ENCODE measurements at regions not wholly inside any gene's neighbourhood (a gene's known extent, or its start where the extent isn't known, plus 50 kb on each side); places are given as distances from the start of the nearest gene placed in this dataset.
"Not testable (repeated sequence)": the region's sequence is repeated elsewhere in the genome, so short reads cannot be mapped to it uniquely, and the experiment has no call there.

DNA sequence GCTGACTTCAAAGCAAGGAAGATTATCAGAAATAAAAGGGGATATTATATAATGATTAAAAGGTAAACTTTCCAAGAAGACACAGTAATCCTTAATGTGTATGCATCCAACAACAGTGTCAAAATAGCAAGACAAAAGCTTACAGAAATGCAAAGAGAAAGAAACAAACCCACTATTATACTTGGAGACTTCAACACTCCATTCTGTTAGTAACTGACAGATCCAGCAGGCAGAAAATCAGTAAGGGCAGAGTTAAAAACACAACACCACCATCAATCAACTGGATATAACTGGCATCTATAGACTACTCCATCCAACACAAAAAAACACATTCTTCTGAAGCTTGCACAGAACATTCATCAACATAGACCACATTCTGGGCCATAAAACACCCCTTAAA, 103.8 kb downstream of the OR13A1 start:
- peaks cover 0 to 2% (median 0%) of the 10 kb centered on the region in 5 donors for H3K27me3 ChIP-seq (ENCODE audit: control insufficient read depth in 5 of 5, insufficient read depth in 4 of 5, low read length in 5 of 5)
- H3K27ac ChIP-seq (ENCODE audit: low read depth, low read length), result no peak overlapping the region

DNA sequence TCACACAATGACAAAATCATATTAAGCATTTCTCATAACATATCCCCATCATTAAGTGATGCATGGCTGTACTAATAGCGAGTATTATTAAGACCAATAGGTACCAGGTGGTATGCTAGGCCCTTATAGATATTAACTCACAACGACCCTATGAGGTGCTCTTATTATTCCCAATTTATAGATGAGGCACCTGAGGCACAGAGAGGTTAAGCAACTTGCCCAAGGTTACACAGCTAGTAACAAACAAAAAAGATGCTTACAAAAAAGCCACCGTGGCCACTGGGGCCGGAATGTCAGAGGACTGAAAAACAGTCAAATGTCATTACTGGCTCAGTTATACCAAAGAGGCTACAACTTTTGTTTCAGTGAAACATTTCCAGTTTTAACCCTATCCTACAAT, 96.0 kb downstream of the OR13A1 start:
- H3K27me3 ChIP-seq (ENCODE audit: control insufficient read depth in 5 of 5, insufficient read depth in 4 of 5, low read length in 5 of 5), result peaks cover 0 to 4% (median 0%) of the 10 kb centered on the region in 5 donors
- H3K27ac ChIP-seq (ENCODE audit: low read depth, low read length), result no peak overlapping the region
- H3K36me3 ChIP-seq (ENCODE audit: control insufficient read depth in 5 of 5, insufficient read depth in 5 of 5, low read length in 5 of 5), result no peaks in the 10 kb centered on the region
- H3K4me3 ChIP-seq (ENCODE audit: low read depth in 1 of 5, low read length in 5 of 5), result no peak overlapping the region
- H3K4me1 ChIP-seq (ENCODE audit: control insufficient read depth in 5 of 5, insufficient read depth in 5 of 5, low read length in 5 of 5), result no peaks in the 10 kb centered on the region
- H3K9me3 ChIP-seq (ENCODE audit: control insufficient read depth in 5 of 5, low read length in 5 of 5), result no peaks in the 10 kb centered on the region
- no peak overlapping the region for H3K9ac ChIP-seq (ENCODE audit: low read length in 5 of 5)

More for the DNA sequence above, 103.8 kb downstream of the OR13A1 start:
- Histone ChIP-seq H3K4me1 (ENCODE audit: control insufficient read depth in 5 of 5, insufficient read depth in 5 of 5, low read length in 5 of 5) (no peaks in the 10 kb centered on the region), H3K4me3 (ENCODE audit: low read depth in 1 of 5, low read length in 5 of 5) (no peak overlapping the region), H3K9me3 (ENCODE audit: control insufficient read depth in 5 of 5, low read length in 5 of 5) (peaks cover 0 to 3% (median 0%) of the 10 kb centered on the region in 5 donors), H3K36me3 (ENCODE audit: control insufficient read depth in 5 of 5, insufficient read depth in 5 of 5, low read length in 5 of 5) (no peaks in the 10 kb centered on the region), H3K9ac (ENCODE audit: low read length in 5 of 5) (no peak overlapping the region)

DNA sequence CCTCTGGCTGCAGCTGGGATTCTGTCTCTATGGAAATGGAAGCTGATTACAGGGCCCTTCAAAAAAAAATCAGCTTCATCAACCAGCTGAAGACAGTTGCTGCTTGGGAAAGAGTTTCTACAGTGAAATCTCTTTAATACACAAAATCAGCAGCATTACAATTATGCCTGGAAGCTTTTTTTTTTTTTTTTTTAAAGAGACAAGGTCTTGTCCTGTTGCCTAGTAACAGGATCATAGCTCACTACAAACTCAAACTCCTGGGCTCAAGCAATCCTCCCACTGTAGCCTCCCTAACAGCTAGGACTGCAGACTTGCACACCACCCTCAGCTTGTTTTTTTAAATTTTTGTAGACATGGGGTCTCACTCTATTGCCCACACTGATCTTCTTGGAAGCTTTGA, 94.5 kb downstream of the OR13A1 start:
- no peak overlapping the region for H3K4me3 ChIP-seq (ENCODE audit: low read depth in 1 of 5, low read length in 5 of 5)
- no peaks in the 10 kb centered on the region for H3K9me3 ChIP-seq (ENCODE audit: control insufficient read depth in 5 of 5, low read length in 5 of 5)
- peaks cover 0 to 6% (median 3%) of the 10 kb centered on the region in 5 donors for H3K27me3 ChIP-seq (ENCODE audit: control insufficient read depth in 5 of 5, insufficient read depth in 4 of 5, low read length in 5 of 5)
- H3K27ac ChIP-seq (ENCODE audit: low read depth, low read length), result no peak overlapping the region
- H3K4me1 ChIP-seq (ENCODE audit: control insufficient read depth in 5 of 5, insufficient read depth in 5 of 5, low read length in 5 of 5), result no peaks in the 10 kb centered on the region
- H3K9ac ChIP-seq (ENCODE audit: low read length in 5 of 5), result no peak overlapping the region
- H3K36me3 ChIP-seq (ENCODE audit: control insufficient read depth in 5 of 5, insufficient read depth in 5 of 5, low read length in 5 of 5), result no peaks in the 10 kb centered on the region

DNA sequence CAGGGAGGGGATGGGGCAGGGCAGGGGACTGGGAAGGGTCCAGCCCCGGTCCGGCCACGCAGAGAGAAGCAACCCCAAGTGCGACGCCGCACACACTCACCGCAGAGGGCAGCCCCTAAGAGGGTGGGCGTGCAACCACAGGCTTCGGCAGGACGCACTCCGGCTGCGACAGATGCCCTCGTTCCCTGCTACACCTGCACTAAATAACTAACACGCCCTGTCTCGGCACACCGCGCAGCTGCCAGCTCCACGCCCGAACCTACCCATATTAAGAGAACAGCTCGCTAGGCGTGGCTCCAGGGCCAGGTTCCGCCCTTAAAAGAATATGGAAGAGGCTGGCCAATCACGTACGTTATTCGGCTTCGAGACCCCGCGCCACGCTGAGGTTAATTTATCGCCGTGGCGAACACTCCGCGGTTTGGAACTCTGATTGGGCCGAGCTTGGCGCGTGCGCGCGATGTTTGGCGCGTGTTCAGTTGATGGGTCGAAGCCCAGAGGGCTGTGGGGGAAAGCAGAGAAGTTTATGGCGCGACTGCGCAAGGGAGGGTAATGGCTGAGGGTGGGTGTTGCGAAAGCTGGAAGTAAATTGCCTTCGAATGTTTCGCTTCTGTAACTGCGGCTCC, 91.1 kb downstream of the OR13A1 start:
- no peaks in the 10 kb centered on the region for H3K9me3 ChIP-seq (ENCODE audit: control insufficient read depth in 5 of 5, low read length in 5 of 5)

DNA sequence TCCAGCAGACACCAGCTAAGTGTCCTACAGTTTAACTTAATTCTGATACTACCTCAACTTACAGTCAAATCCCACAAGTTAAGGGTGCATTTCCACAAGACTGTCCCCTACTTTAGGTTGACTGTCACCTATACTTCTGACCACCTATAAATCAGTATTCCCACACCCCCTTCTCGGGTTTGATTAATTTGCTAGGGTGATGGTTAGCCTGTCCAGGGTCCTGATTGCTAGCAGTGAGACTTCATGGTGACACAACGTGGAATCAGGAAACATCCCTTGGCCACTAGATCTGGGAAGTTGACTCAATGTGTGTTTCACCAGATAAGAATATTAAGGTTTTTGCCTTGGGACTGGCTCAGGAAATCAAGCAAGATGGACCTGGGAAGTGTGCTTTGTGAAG, 88.4 kb downstream of the OR13A1 start:
- no peak overlapping the region for H3K9ac ChIP-seq (ENCODE audit: low read length in 5 of 5)
- no peak overlapping the region for H3K27ac ChIP-seq (ENCODE audit: low read depth, low read length)
- peaks cover 0 to 10% (median 3%) of the 10 kb centered on the region in 5 donors for H3K27me3 ChIP-seq (ENCODE audit: control insufficient read depth in 5 of 5, insufficient read depth in 4 of 5, low read length in 5 of 5)
- H3K9me3 ChIP-seq (ENCODE audit: control insufficient read depth in 5 of 5, low read length in 5 of 5), result peaks cover 0 to 10% (median 5%) of the 10 kb centered on the region in 5 donors
- H3K4me1 ChIP-seq (ENCODE audit: control insufficient read depth in 5 of 5, insufficient read depth in 5 of 5, low read length in 5 of 5), result no peaks in the 10 kb centered on the region
- H3K4me3 ChIP-seq (ENCODE audit: low read depth in 1 of 5, low read length in 5 of 5), result no peak overlapping the region
- H3K36me3 ChIP-seq (ENCODE audit: control insufficient read depth in 5 of 5, insufficient read depth in 5 of 5, low read length in 5 of 5), result no peaks in the 10 kb centered on the region

More for the DNA sequence above, 91.1 kb downstream of the OR13A1 start:
- no peak overlapping the region for H3K9ac ChIP-seq (ENCODE audit: low read length in 5 of 5)
- H3K4me1 ChIP-seq (ENCODE audit: control insufficient read depth in 5 of 5, insufficient read depth in 5 of 5, low read length in 5 of 5), result no peaks in the 10 kb centered on the region
- H3K27ac ChIP-seq (ENCODE audit: low read depth, low read length), result no peak overlapping the region
- H3K27me3 ChIP-seq (ENCODE audit: control insufficient read depth in 5 of 5, insufficient read depth in 4 of 5, low read length in 5 of 5), result peaks cover 0 to 10% (median 3%) of the 10 kb centered on the region in 5 donors
- peak overlapping the region in 1 of 5 donors; percentile 9 for H3K4me3 ChIP-seq (ENCODE audit: low read depth in 1 of 5, low read length in 5 of 5)
- no peaks in the 10 kb centered on the region for H3K36me3 ChIP-seq (ENCODE audit: control insufficient read depth in 5 of 5, insufficient read depth in 5 of 5, low read length in 5 of 5)

DNA sequence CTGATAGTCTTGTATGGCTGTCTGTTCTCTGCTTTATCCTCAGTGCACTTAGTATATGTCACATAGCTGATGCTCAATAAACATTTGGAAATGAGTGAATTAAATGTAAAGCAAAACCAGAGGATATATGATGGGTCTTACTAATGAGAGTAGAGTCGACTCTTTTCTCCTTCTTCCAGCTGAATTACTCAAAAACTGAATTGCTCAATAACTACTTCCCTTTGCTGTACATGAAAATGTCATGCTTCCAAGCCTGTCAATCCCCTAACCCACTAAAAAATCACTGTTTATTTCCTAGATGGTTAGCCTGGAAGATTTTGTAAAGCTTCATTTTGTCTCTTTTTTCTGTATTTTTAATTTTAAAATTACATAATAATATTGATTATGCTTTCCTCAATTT, 88.0 kb downstream of the OR13A1 start:
- peaks cover 0 to 10% (median 5%) of the 10 kb centered on the region in 5 donors for H3K9me3 ChIP-seq (ENCODE audit: control insufficient read depth in 5 of 5, low read length in 5 of 5)
- H3K36me3 ChIP-seq (ENCODE audit: control insufficient read depth in 5 of 5, insufficient read depth in 5 of 5, low read length in 5 of 5), result no peaks in the 10 kb centered on the region
- peaks cover 0 to 10% (median 3%) of the 10 kb centered on the region in 5 donors for H3K27me3 ChIP-seq (ENCODE audit: control insufficient read depth in 5 of 5, insufficient read depth in 4 of 5, low read length in 5 of 5)
- H3K27ac ChIP-seq (ENCODE audit: low read depth, low read length), result no peak overlapping the region
- H3K4me3 ChIP-seq (ENCODE audit: low read depth in 1 of 5, low read length in 5 of 5), result no peak overlapping the region
- H3K4me1 ChIP-seq (ENCODE audit: control insufficient read depth in 5 of 5, insufficient read depth in 5 of 5, low read length in 5 of 5), result no peaks in the 10 kb centered on the region
- no peak overlapping the region for H3K9ac ChIP-seq (ENCODE audit: low read length in 5 of 5)

DNA sequence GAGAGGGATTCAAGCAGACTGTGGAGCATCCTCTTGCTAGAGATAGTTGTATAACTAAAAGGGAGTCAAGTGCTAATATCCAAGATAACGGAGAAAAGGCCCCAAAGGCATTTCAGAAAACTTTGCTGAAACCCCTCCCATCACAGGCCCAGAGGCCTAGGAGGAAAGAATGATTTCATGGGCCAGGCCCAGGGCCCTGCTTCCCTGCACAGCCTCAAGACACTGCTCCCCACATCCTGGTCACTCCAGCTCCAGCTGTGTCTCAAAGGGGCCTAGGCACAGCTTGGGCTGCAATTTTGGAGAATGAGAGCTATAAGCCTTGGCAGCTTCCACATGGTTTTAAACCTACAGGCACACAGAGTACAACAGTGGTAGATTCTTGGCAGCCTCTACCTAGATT, 85.6 kb downstream of the OR13A1 start:
- no peak overlapping the region for H3K27ac ChIP-seq (ENCODE audit: low read depth, low read length)
- peaks cover 0 to 6% (median 0%) of the 10 kb centered on the region in 5 donors for H3K27me3 ChIP-seq (ENCODE audit: control insufficient read depth in 5 of 5, insufficient read depth in 4 of 5, low read length in 5 of 5)
- H3K36me3 ChIP-seq (ENCODE audit: control insufficient read depth in 5 of 5, insufficient read depth in 5 of 5, low read length in 5 of 5), result no peaks in the 10 kb centered on the region
- no peak overlapping the region for H3K9ac ChIP-seq (ENCODE audit: low read length in 5 of 5)
- H3K4me1 ChIP-seq (ENCODE audit: control insufficient read depth in 5 of 5, insufficient read depth in 5 of 5, low read length in 5 of 5), result no peaks in the 10 kb centered on the region
- H3K9me3 ChIP-seq (ENCODE audit: control insufficient read depth in 5 of 5, low read length in 5 of 5), result peaks cover 0 to 10% (median 5%) of the 10 kb centered on the region in 5 donors
- H3K4me3 ChIP-seq (ENCODE audit: low read depth in 1 of 5, low read length in 5 of 5), result no peak overlapping the region

DNA sequence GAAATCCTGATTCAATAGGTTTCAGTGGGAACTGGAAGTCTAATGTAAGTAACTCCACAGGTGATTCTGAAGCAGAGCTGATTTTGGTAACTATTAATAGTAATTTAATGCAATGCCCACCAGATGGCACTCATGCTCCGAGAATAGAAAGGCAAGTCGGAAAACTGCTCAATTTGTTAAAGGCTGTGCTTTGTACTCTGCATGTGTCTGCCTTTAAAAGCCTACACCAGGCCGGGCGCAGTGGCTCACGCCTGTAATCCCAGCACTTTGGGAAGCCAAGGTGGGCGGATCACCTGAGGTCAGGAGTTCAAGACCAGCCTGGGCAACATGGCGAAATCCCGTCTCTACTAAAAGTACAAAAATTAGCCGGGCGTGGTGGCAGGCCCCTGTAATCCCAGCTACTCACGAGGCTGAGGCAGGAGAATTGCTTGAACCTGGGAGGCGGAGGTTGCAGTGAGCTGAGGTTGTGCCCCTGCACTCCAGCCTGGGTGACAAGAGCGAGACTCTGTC, 80.1 kb downstream of the OR13A1 start:
- not testable (repeated sequence) for H3K4me3 ChIP-seq (ENCODE audit: low read depth in 1 of 5, low read length in 5 of 5); H3K9me3 ChIP-seq (ENCODE audit: control insufficient read depth in 5 of 5, low read length in 5 of 5); H3K4me1 ChIP-seq (ENCODE audit: control insufficient read depth in 5 of 5, insufficient read depth in 5 of 5, low read length in 5 of 5); H3K36me3 ChIP-seq (ENCODE audit: control insufficient read depth in 5 of 5, insufficient read depth in 5 of 5, low read length in 5 of 5); H3K27me3 ChIP-seq (ENCODE audit: control insufficient read depth in 5 of 5, insufficient read depth in 4 of 5, low read length in 5 of 5); H3K27ac ChIP-seq (ENCODE audit: low read depth, low read length); H3K9ac ChIP-seq (ENCODE audit: low read length in 5 of 5)

DNA sequence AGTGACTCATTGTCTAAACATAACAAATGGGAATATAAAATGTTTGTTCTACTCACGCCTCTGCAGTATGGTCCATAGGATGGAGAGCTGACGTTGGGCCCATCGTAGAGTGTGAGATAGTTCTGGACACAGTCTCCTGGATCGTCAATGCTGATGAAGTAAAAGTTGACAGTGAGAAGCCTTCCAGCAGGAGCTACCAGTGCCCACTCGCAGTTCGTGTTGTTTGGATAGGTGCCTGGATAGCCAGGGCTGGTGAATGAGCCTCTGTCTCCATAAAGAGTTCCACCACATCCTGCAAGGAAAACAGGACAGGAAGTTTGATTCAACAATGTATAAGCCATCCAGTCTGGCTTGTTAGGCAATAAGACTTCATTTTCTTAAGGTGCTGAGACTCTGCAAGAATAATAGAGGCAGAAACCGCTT, 79.6 kb downstream of the OR13A1 start:
- H3K9ac ChIP-seq (ENCODE audit: low read length in 5 of 5), result no peak overlapping the region
- no peak overlapping the region for H3K4me3 ChIP-seq (ENCODE audit: low read depth in 1 of 5, low read length in 5 of 5)
- peaks cover 0 to 8% (median 0%) of the 10 kb centered on the region in 5 donors for H3K4me1 ChIP-seq (ENCODE audit: control insufficient read depth in 5 of 5, insufficient read depth in 5 of 5, low read length in 5 of 5)
- H3K9me3 ChIP-seq (ENCODE audit: control insufficient read depth in 5 of 5, low read length in 5 of 5), result no peaks in the 10 kb centered on the region
- no peaks in the 10 kb centered on the region for H3K36me3 ChIP-seq (ENCODE audit: control insufficient read depth in 5 of 5, insufficient read depth in 5 of 5, low read length in 5 of 5)
- no peaks in the 10 kb centered on the region for H3K27me3 ChIP-seq (ENCODE audit: control insufficient read depth in 5 of 5, insufficient read depth in 4 of 5, low read length in 5 of 5)
- H3K27ac ChIP-seq (ENCODE audit: low read depth, low read length), result no peak overlapping the region

DNA sequence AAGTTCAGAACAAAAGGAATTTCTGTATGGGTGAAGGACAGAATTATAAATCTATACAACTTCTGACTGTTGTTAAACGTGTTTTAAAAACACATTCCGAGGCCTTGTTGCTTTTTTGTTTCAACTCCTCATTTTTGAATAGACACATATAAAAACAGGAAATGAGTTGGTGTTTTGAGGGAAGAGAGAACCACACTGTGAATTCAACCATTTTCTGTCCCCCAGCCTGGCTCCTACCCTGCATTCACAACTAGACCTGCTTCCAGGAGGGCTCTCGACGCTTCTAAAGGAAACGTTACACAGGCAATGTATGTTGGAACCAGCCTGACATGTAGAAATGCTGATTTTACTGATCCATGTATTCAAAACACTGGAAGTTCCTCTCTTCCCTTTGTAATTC, 76.5 kb downstream of the OR13A1 start:
- Histone ChIP-seq H3K36me3 (ENCODE audit: control insufficient read depth in 5 of 5, insufficient read depth in 5 of 5, low read length in 5 of 5) (no peaks in the 10 kb centered on the region), H3K27ac (ENCODE audit: low read depth, low read length) (no peak overlapping the region), H3K4me3 (ENCODE audit: low read depth in 1 of 5, low read length in 5 of 5) (no peak overlapping the region), H3K9me3 (ENCODE audit: control insufficient read depth in 5 of 5, low read length in 5 of 5) (no peaks in the 10 kb centered on the region), H3K9ac (ENCODE audit: low read length in 5 of 5) (no peak overlapping the region), H3K4me1 (ENCODE audit: control insufficient read depth in 5 of 5, insufficient read depth in 5 of 5, low read length in 5 of 5) (peaks cover 0 to 8% (median 0%) of the 10 kb centered on the region in 5 donors), H3K27me3 (ENCODE audit: control insufficient read depth in 5 of 5, insufficient read depth in 4 of 5, low read length in 5 of 5) (peaks cover 0 to 2% (median 0%) of the 10 kb centered on the region in 5 donors)

All from subcutaneous abdominal adipose tissue (tissue), 5 donors.